HL-60 (cell line): ENCODE measurements at regions not wholly inside any gene's neighbourhood (a gene's known extent, or its start where the extent isn't known, plus 50 kb on each side); places are given as distances from the start of the nearest gene placed in this dataset.

Experiments
- DNase-seq, 2 experiments: peaks; one replicate each; pipeline ENCODE4 v3.0.0-alpha.2; 2010 to 2020; ENCODE audit warnings: low read depth in 1 of 2, low spot score in 1 of 2
- H3K27ac ChIP-seq: fragments of 250-450 bp; sonication (Bioruptor Pico); replicated peaks from 2 replicates; pipeline ENCODE4 v1.5.1; 2020; ENCODE audit warnings: mild to moderate bottlenecking, moderate library complexity
- H3K27me3 ChIP-seq: fragments of 250-450 bp; sonication (Bioruptor Pico); 2 replicates; pipeline ENCODE4 v1.5.1; 2021; ENCODE audit warnings: mild to moderate bottlenecking, moderate library complexity; ENCODE audit not compliant: insufficient read depth, poor library complexity, severe bottlenecking
- H3K4me3 ChIP-seq: replicated peaks from 2 replicates; pipeline ENCODE4 v1.5.1; 2011; ENCODE audit warnings: mild to moderate bottlenecking, control low read depth, low read length; ENCODE audit not compliant: insufficient read depth
- GABPA ChIP-seq: IDR thresholded peaks from 2 replicates; pipeline ENCODE4 v1.6.1; 2012; ENCODE audit warnings: low read depth
- POLR2AphosphoS5 ChIP-seq: IDR thresholded peaks from 2 replicates; pipeline ENCODE4 v1.6.1; 2012; ENCODE audit warnings: low read depth
- SPI1 ChIP-seq: IDR thresholded peaks from 2 replicates; pipeline ENCODE4 v1.6.1; 2012; ENCODE audit warnings: low read depth, mild to moderate bottlenecking, borderline replicate concordance
- TF ChIP-seq, protein P1 (sequence below): IDR thresholded peaks from one replicate; pipeline ENCODE4 v1.5.1; 2011; ENCODE audit warnings: low read length, control low read depth, inconsistent platforms; ENCODE audit not compliant: insufficient read depth
- TF ChIP-seq, protein P2 (sequence below): IDR thresholded peaks from 2 replicates; pipeline ENCODE4 v1.6.1; 2012; ENCODE audit warnings: low read depth; ENCODE audit not compliant: insufficient replicate concordance

DNA sequence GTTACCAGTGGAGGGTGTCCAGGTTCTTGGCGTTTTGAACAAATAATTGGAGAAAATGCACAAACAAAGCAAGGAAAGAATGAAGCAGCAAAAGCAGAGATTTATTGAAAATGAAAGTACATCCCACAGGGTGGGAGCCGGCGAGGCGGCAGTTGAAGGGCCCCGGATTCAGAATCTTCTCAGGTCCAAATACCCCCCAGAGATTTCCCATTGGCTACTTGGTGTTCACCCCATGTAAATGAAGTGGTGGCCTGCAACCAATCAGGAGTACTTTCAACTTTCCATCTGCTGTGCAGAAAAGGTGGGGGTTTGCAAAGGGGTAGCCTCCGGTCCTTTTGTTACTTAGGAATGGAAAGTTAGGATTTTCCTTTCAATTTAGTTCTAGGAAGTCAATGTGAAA, 1447.0 kb downstream of the C4orf33 start:
- no peak for DNase-seq
- no peak for TF ChIP-seq SPI1
- no peak for TF ChIP-seq POLR2AphosphoS5
- TF ChIP-seq, protein P1, sequence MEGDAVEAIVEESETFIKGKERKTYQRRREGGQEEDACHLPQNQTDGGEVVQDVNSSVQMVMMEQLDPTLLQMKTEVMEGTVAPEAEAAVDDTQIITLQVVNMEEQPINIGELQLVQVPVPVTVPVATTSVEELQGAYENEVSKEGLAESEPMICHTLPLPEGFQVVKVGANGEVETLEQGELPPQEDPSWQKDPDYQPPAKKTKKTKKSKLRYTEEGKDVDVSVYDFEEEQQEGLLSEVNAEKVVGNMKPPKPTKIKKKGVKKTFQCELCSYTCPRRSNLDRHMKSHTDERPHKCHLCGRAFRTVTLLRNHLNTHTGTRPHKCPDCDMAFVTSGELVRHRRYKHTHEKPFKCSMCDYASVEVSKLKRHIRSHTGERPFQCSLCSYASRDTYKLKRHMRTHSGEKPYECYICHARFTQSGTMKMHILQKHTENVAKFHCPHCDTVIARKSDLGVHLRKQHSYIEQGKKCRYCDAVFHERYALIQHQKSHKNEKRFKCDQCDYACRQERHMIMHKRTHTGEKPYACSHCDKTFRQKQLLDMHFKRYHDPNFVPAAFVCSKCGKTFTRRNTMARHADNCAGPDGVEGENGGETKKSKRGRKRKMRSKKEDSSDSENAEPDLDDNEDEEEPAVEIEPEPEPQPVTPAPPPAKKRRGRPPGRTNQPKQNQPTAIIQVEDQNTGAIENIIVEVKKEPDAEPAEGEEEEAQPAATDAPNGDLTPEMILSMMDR: no peak
- TF ChIP-seq GABPA: no peak
- TF ChIP-seq, protein P2, sequence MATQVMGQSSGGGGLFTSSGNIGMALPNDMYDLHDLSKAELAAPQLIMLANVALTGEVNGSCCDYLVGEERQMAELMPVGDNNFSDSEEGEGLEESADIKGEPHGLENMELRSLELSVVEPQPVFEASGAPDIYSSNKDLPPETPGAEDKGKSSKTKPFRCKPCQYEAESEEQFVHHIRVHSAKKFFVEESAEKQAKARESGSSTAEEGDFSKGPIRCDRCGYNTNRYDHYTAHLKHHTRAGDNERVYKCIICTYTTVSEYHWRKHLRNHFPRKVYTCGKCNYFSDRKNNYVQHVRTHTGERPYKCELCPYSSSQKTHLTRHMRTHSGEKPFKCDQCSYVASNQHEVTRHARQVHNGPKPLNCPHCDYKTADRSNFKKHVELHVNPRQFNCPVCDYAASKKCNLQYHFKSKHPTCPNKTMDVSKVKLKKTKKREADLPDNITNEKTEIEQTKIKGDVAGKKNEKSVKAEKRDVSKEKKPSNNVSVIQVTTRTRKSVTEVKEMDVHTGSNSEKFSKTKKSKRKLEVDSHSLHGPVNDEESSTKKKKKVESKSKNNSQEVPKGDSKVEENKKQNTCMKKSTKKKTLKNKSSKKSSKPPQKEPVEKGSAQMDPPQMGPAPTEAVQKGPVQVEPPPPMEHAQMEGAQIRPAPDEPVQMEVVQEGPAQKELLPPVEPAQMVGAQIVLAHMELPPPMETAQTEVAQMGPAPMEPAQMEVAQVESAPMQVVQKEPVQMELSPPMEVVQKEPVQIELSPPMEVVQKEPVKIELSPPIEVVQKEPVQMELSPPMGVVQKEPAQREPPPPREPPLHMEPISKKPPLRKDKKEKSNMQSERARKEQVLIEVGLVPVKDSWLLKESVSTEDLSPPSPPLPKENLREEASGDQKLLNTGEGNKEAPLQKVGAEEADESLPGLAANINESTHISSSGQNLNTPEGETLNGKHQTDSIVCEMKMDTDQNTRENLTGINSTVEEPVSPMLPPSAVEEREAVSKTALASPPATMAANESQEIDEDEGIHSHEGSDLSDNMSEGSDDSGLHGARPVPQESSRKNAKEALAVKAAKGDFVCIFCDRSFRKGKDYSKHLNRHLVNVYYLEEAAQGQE: no peak
- Histone ChIP-seq H3K27me3 (no peaks in the 10 kb centered on the region), H3K4me3 (no peak overlapping the region), H3K27ac (no peak overlapping the region)

DNA sequence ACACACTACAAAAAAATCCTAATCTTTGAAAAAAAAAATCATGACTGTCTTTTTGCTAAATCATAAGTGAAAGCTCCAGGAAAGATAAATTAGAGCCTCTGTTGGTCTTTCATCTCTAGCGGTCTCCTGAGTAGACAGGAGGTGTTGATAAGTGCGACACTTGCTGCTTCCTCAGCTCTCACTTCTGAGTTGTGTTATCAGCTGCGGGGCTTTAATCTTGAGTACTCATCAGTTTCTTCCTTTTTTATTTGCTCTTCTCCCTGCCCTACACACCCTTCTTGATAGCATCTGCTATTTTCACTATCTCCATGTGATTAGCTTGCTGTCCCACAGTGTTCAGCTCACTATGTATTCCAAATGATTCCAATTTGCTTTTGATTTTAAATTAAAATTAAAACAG, 1449.2 kb downstream of the C4orf33 start:
- no peak for DNase-seq
- TF ChIP-seq, protein P2: no peak
- no peak for TF ChIP-seq GABPA
- TF ChIP-seq, protein P1: no peak
- no peak for TF ChIP-seq POLR2AphosphoS5
- TF ChIP-seq SPI1: no peak
- Histone ChIP-seq H3K4me3 (no peak overlapping the region), H3K27ac (no peak overlapping the region), H3K27me3 (no peaks in the 10 kb centered on the region)

DNA sequence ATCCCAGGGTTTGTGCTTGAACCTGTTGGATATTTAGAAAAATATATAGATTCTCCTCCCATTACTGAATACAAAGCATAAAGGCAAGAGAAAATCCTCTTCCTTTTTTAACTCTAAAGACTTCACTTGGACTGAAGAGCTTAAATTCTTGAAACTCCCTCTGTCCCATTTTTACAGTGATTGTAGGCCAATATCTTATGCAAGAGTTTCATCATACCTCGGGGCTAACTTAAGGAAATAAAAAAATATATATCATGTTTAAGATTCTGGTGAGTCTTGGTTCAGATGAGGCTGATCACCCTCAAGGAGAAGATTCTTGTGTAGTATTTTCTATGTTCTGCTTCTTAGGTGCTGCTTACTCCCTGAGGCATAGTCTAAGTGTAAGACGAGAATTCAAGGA, 1449.6 kb downstream of the C4orf33 start:
- Histone ChIP-seq H3K27me3 (no peaks in the 10 kb centered on the region), H3K27ac (no peak overlapping the region), H3K4me3 (no peak overlapping the region)
- no peak for DNase-seq
- TF ChIP-seq, protein P2: no peak
- TF ChIP-seq GABPA: no peak

DNA sequence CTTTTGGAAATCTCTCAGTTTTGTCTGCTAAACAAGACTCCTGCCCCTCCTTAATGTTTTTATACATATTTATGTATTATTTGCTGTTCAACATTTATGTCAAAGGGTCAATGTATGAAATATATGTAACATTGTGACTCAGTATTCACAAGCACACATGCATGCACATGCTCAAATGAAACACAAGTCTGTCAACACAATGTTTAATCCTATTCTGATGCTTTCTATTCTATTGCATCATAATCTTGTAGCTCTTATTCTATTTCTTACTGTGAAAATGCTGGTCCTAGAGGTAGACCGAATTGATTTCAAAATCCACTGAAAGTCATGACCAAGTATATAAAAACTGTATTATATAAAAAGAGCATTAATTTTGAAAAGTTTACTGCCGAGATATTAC, 1463.3 kb downstream of the C4orf33 start:
- no peak overlapping the region for H3K27ac ChIP-seq
- no peak overlapping the region for H3K4me3 ChIP-seq
- H3K27me3 ChIP-seq: no peaks in the 10 kb centered on the region
- no peak for TF ChIP-seq POLR2AphosphoS5
- DNase-seq: no peak
